SK-N-SH (cell line): ENCODE measurements at regions not wholly inside any gene's neighbourhood (a gene's known extent, or its start where the extent isn't known, plus 50 kb on each side); places are given as distances from the start of the nearest gene placed in this dataset.

Source experiments
- CTCF ChIA-PET: fragments of 300-600, 350-600 bp; formaldehyde crosslinking; extraction: SDS; loops from one replicate; lab custom pipeline; 2021; lab: Yijun Ruan, JAX
- POLR2A ChIA-PET: fragments of 350-600 bp; sonication (Branson Sonifier 250); formaldehyde crosslinking; extraction: SDS; loops from one replicate; lab custom pipeline; 2020; ENCODE audit warnings: antibody characterized with exemption, inconsistent platforms; lab: Yijun Ruan, JAX
- DNase-seq: peaks from one replicate; pipeline ENCODE4 v3.0.0; 2012
- H2AFZ ChIP-seq: fragments of 200-600 bp; sonication (generic); 2 replicates; pipeline ENCODE4 v1.8.1; 2016; ENCODE audit warnings: antibody characterized with exemption, mild to moderate bottlenecking, low read depth
- H3F3A ChIP-seq: fragments of 200-600 bp; sonication (generic); replicated peaks from 2 replicates; pipeline ENCODE3; 2016; ENCODE audit warnings: antibody characterized with exemption, mild to moderate bottlenecking; ENCODE audit not compliant: insufficient read depth
- H3K27ac ChIP-seq, 2 experiments: fragments of 200-500 bp in 1 of 2; fragments of 200-600 bp in 1 of 2; sonication (Bioruptor generic) in 1 of 2; sonication (generic), shearing (Covaris generic) in 1 of 2; 2 replicates each; pipeline versions ENCODE4 v1.5.1 to v1.6.1; 2014 to 2016; ENCODE audit warnings: low read depth in 2 of 2, inconsistent platforms in 1 of 2, low read length in 1 of 2, mild to moderate bottlenecking in 1 of 2, mixed read lengths in 1 of 2
- H3K27me3 ChIP-seq: fragments of 200-600 bp; sonication (generic), shearing (Covaris generic); 2 replicates; pipeline ENCODE4 v1.6.1; 2016; ENCODE audit warnings: mixed run types; ENCODE audit not compliant: insufficient read depth
- H3K36me3 ChIP-seq, 2 experiments: fragments of 200-500 bp in 1 of 2; fragments of 200-600 bp in 1 of 2; sonication (Bioruptor generic) in 1 of 2; sonication (generic) in 1 of 2; replicated peaks in 1 of 2; 2 replicates each; pipeline versions ENCODE3 to v1.5.1; 2014 to 2016; ENCODE audit warnings: low read length in 1 of 2, mild to moderate bottlenecking in 1 of 2; ENCODE audit not compliant: insufficient read depth in 2 of 2, control insufficient read depth in 1 of 2
- H3K4me1 ChIP-seq, 2 experiments: fragments of 200-500 bp in 1 of 2; fragments of 200-600 bp in 1 of 2; sonication (Bioruptor generic) in 1 of 2; sonication (generic), shearing (Covaris generic) in 1 of 2; 2 replicates each; pipeline versions ENCODE4 v1.5.1 to v1.6.1; 2014 to 2016; ENCODE audit warnings: low read depth in 1 of 2, low read length in 1 of 2, mixed run types in 1 of 2; ENCODE audit not compliant: insufficient read depth in 2 of 2, control insufficient read depth in 1 of 2
- H3K4me2 ChIP-seq: fragments of 200-600 bp; sonication (generic), shearing (Covaris generic); 2 replicates; pipeline ENCODE4 v1.6.1; 2017; ENCODE audit warnings: mixed run types
- H3K4me3 ChIP-seq, 2 experiments: fragments of 200-500 bp in 1 of 2; fragments of 200-600 bp in 1 of 2; sonication (Bioruptor generic) in 1 of 2; sonication (generic), shearing (Covaris generic) in 1 of 2; 2 replicates each; pipeline versions ENCODE4 v1.5.1 to v1.8.1; 2014 to 2016; ENCODE audit warnings: low read depth in 2 of 2, inconsistent platforms in 1 of 2, low read length in 1 of 2, mild to moderate bottlenecking in 1 of 2, mixed read lengths in 1 of 2, moderate library complexity in 1 of 2
- H3K79me2 ChIP-seq: fragments of 200-600 bp; sonication (generic); 2 replicates; pipeline ENCODE4 v1.8.1; 2017; ENCODE audit warnings: mild to moderate bottlenecking; ENCODE audit not compliant: insufficient read depth
- H3K9ac ChIP-seq: fragments of 200-600 bp; sonication (generic); 2 replicates; pipeline ENCODE4 v1.6.1; 2017; ENCODE audit warnings: mixed run types
- H3K9me2 ChIP-seq: fragments of 200-600 bp; sonication (generic); 2 replicates; pipeline ENCODE4 v1.6.1; 2017; ENCODE audit warnings: mixed run types
- H3K9me3 ChIP-seq: fragments of 200-600 bp; sonication (generic); 2 replicates; pipeline ENCODE4 v1.6.1; 2017; ENCODE audit warnings: mixed run types, mild to moderate bottlenecking, moderate library complexity
- H4K20me1 ChIP-seq: fragments of 200-600 bp; sonication (generic); 2 replicates; pipeline ENCODE4 v1.6.1; 2017; ENCODE audit warnings: mild to moderate bottlenecking, mixed run types; ENCODE audit not compliant: insufficient read depth
- EP300 ChIP-seq, 2 experiments: IDR thresholded peaks; 2 replicates each; pipeline versions ENCODE4 v1.4.0 to v1.6.1; 2012; ENCODE audit warnings: borderline replicate concordance in 1 of 2, low read depth in 1 of 2, low read length in 1 of 2
- FOXJ3 ChIP-seq: sonication (generic); formaldehyde crosslinking; IDR thresholded peaks from 2 replicates; pipeline ENCODE4 v1.5.1; 2020; ENCODE audit warnings: mild to moderate bottlenecking, missing genetic modification reagents
- FOXM1 ChIP-seq: IDR thresholded peaks from 2 replicates; pipeline ENCODE4 v1.4.0; 2012; ENCODE audit warnings: low read depth, mild to moderate bottlenecking
- JUND ChIP-seq: IDR thresholded peaks from 2 replicates; pipeline ENCODE4 v1.4.0; 2012
- MXI1 ChIP-seq: IDR thresholded peaks from 2 replicates; pipeline ENCODE4 v1.6.1; 2012; ENCODE audit warnings: mild to moderate bottlenecking, low read depth, low read length, improper control_type of control experiment
- POLR2AphosphoS5 ChIP-seq: IDR thresholded peaks from 2 replicates; pipeline ENCODE4 v1.6.1; 2012; ENCODE audit warnings: low read depth, low read length
- RAD21 ChIP-seq: IDR thresholded peaks from 2 replicates; pipeline ENCODE4 v1.6.1; 2012; ENCODE audit warnings: mild to moderate bottlenecking, low read length
- TAF1 ChIP-seq: IDR thresholded peaks from 2 replicates; pipeline ENCODE4 v1.6.1; 2012; ENCODE audit warnings: low read depth, mild to moderate bottlenecking, low read length, moderate library complexity, borderline replicate concordance
- TCF12 ChIP-seq: IDR thresholded peaks from 2 replicates; pipeline ENCODE4 v1.4.0; 2012
- WGBS: methylation state at CpG from one replicate; pipeline ENCODE4 v1.1.6; 2017; ENCODE audit warnings: low lambda C conversion rate; 5-methylcytosine and 5-hydroxymethylcytosine counted together
- TF ChIP-seq, protein P1 (sequence below): IDR thresholded peaks from 2 replicates; pipeline ENCODE4 v1.6.1; 2012; ENCODE audit warnings: mild to moderate bottlenecking, low read depth, low read length, moderate library complexity
- TF ChIP-seq, protein P2 (sequence below): IDR thresholded peaks from 2 replicates; pipeline ENCODE4; 2012
- TF ChIP-seq, protein P3 (sequence below): fragments of 200-600 bp; sonication (generic); IDR thresholded peaks from 2 replicates; pipeline ENCODE4 v1.6.1; 2017; ENCODE audit warnings: antibody characterized with exemption, mild to moderate bottlenecking, moderate library complexity
- TF ChIP-seq, protein P4 (sequence below): IDR thresholded peaks from 2 replicates; pipeline ENCODE4 v1.4.0; 2012; ENCODE audit warnings: low read depth, borderline replicate concordance

DNA sequence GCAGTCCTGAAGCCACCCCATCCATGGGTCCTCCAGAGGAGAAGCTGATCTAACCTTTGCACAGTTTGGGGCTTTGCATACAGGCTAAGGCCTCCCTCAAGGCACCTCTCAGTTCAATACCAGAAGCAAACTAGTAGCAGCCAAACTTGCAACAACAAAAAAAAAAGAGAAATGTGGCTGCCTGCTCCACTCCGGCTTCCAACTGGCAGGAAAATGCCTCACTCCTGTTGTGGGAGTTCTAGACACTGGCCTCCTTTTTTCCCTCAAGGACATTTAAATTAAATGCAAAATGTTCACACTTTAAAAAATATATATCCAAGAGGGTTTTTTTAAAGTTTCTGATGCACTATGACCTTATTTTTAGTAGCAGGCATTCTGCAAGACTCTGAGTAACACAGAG, 216.0 kb upstream of the TPM1 start (continued):
- TF ChIP-seq, protein P1, sequence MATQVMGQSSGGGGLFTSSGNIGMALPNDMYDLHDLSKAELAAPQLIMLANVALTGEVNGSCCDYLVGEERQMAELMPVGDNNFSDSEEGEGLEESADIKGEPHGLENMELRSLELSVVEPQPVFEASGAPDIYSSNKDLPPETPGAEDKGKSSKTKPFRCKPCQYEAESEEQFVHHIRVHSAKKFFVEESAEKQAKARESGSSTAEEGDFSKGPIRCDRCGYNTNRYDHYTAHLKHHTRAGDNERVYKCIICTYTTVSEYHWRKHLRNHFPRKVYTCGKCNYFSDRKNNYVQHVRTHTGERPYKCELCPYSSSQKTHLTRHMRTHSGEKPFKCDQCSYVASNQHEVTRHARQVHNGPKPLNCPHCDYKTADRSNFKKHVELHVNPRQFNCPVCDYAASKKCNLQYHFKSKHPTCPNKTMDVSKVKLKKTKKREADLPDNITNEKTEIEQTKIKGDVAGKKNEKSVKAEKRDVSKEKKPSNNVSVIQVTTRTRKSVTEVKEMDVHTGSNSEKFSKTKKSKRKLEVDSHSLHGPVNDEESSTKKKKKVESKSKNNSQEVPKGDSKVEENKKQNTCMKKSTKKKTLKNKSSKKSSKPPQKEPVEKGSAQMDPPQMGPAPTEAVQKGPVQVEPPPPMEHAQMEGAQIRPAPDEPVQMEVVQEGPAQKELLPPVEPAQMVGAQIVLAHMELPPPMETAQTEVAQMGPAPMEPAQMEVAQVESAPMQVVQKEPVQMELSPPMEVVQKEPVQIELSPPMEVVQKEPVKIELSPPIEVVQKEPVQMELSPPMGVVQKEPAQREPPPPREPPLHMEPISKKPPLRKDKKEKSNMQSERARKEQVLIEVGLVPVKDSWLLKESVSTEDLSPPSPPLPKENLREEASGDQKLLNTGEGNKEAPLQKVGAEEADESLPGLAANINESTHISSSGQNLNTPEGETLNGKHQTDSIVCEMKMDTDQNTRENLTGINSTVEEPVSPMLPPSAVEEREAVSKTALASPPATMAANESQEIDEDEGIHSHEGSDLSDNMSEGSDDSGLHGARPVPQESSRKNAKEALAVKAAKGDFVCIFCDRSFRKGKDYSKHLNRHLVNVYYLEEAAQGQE: no peak
- TF ChIP-seq, protein P2, sequence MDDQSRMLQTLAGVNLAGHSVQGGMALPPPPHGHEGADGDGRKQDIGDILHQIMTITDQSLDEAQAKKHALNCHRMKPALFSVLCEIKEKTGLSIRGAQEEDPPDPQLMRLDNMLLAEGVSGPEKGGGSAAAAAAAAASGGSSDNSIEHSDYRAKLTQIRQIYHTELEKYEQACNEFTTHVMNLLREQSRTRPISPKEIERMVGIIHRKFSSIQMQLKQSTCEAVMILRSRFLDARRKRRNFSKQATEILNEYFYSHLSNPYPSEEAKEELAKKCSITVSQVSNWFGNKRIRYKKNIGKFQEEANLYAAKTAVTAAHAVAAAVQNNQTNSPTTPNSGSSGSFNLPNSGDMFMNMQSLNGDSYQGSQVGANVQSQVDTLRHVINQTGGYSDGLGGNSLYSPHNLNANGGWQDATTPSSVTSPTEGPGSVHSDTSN: no peak
- no peak for TF ChIP-seq RAD21
- TF ChIP-seq, all 33 proteins: peak for 0

DNA sequence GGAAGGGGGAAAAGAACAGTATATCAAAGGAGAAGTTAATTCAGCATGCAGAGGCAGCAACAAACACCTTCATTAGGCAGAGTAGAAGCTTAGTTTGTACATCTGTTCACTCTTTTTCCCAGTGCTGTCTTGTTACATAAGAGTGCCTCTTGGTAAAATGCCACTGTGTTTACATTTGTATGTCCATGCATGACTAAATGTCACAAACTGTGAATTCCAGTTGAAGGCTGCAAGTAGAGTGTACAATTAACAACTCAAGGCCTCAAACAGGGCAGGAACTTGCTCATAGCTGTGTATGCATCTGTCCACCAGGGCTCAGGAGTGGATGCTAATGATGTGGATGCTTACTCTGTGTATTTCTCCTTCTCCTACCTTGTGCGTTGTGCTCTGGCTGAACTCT, 214.2 kb upstream of the TPM1 start:
- POLR2A ChIA-PET: no interaction called here
- Histone ChIP-seq H2AFZ (no peak overlapping the region), H3F3A (peaks cover 17% of the 10 kb centered on the region), H3K27me3 (no peaks in the 10 kb centered on the region), H4K20me1 (no peaks in the 10 kb centered on the region), H3K9me3 (no peaks in the 10 kb centered on the region), H3K9ac (no peak overlapping the region), H3K9me2 (no peaks in the 10 kb centered on the region), H3K4me2 (no peak overlapping the region), H3K27ac (no peak overlapping the region), H3K4me1 (peaks cover 5 to 6% of the 10 kb centered on the region in 2 experiments; a peak in 1 of 4 replicates), H3K4me3 (no peak overlapping the region), H3K36me3 (peaks cover 19 to 25% of the 10 kb centered on the region in 2 experiments), H3K79me2 (peaks cover 4% of the 10 kb centered on the region; the same call in 1 of the 2 replicates)
- 100% methylated on average over 1 of the region's 1 CpG for WGBS
- DNase-seq: no peak
- TF ChIP-seq, protein P3, sequence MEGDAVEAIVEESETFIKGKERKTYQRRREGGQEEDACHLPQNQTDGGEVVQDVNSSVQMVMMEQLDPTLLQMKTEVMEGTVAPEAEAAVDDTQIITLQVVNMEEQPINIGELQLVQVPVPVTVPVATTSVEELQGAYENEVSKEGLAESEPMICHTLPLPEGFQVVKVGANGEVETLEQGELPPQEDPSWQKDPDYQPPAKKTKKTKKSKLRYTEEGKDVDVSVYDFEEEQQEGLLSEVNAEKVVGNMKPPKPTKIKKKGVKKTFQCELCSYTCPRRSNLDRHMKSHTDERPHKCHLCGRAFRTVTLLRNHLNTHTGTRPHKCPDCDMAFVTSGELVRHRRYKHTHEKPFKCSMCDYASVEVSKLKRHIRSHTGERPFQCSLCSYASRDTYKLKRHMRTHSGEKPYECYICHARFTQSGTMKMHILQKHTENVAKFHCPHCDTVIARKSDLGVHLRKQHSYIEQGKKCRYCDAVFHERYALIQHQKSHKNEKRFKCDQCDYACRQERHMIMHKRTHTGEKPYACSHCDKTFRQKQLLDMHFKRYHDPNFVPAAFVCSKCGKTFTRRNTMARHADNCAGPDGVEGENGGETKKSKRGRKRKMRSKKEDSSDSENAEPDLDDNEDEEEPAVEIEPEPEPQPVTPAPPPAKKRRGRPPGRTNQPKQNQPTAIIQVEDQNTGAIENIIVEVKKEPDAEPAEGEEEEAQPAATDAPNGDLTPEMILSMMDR: no peak
- no peak for TF ChIP-seq TAF1
- TF ChIP-seq TCF12: no peak
- no peak for TF ChIP-seq MXI1
- TF ChIP-seq FOXM1: no peak
- TF ChIP-seq, protein P4, sequence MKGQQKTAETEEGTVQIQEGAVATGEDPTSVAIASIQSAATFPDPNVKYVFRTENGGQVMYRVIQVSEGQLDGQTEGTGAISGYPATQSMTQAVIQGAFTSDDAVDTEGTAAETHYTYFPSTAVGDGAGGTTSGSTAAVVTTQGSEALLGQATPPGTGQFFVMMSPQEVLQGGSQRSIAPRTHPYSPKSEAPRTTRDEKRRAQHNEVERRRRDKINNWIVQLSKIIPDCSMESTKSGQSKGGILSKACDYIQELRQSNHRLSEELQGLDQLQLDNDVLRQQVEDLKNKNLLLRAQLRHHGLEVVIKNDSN: no peak
- no peak for TF ChIP-seq POLR2AphosphoS5
- TF ChIP-seq FOXJ3: no peak
- TF ChIP-seq, protein P1: no peak
- TF ChIP-seq JUND: no peak
- no peak for TF ChIP-seq EP300 (IDR thresholded peaks at IDR 0.05; ENCODE audit: borderline replicate concordance in 1 of 2, low read depth in 1 of 2, low read length in 1 of 2)
- CTCF ChIA-PET: interaction anchor here (1.0 to 1.7 kb wide), 3 partner anchors 16 to 219 kb away, joined by 3 to 4 read pairs (median 3); no protein-coding TSS in a partner anchor
